GM12865 (cell line): ENCODE measurements at regions not wholly inside any gene's neighbourhood (a gene's known extent, or its start where the extent isn't known, plus 50 kb on each side); places are given as distances from the start of the nearest gene placed in this dataset.

Source experiments
- DNase-seq: peaks from one replicate; pipeline ENCODE4 v3.0.0; 2010; ENCODE audit warnings: low read depth
- H3K4me3 ChIP-seq: 2 replicates; pipeline ENCODE4 v1.5.1; 2011; ENCODE audit warnings: mild to moderate bottlenecking, low read depth, low read length, control low read depth
- CTCF ChIP-seq: IDR thresholded peaks from 2 replicates; pipeline ENCODE4 v1.5.1; 2011; ENCODE audit warnings: low read length, control low read depth, low read depth, inconsistent platforms; ENCODE audit not compliant: insufficient read depth; ENCODE audit errors: missing control alignments

GRCh38 chr11:81870066-81870412 lies 863.6 kb downstream of the FAM181B start:
- TF ChIP-seq CTCF = no peak
- H3K4me3 ChIP-seq = peak overlapping the region; percentile 7
- DNase-seq = no peak

- TF ChIP-seq CTCF = no peak
- H3K4me3 ChIP-seq = peak overlapping the region; percentile 7; the same call in 1 of the 2 replicates
- peak; percentile 93 for DNase-seq
Observed at GRCh38 chr11:81869351-81870065, 864.2 kb downstream of the FAM181B start.

GRCh38 chr11:81866896-81867295 lies 866.8 kb downstream of the FAM181B start:
- no peak for TF ChIP-seq CTCF
- no peak overlapping the region for H3K4me3 ChIP-seq
- DNase-seq = no peak

- TF ChIP-seq CTCF = no peak
- no peak for DNase-seq
- no peak overlapping the region for H3K4me3 ChIP-seq
Observed at GRCh38 chr11:81857386-81857785, 876.3 kb downstream of the FAM181B start.

GRCh38 chr11:81853791-81854190 lies 879.9 kb downstream of the FAM181B start:
- H3K4me3 ChIP-seq = no peak overlapping the region
- TF ChIP-seq CTCF = no peak
- DNase-seq = no peak

- H3K4me3 ChIP-seq = no peak overlapping the region
- no peak for TF ChIP-seq CTCF
- DNase-seq = no peak
Observed at GRCh38 chr11:81852896-81853295, 880.8 kb downstream of the FAM181B start.

- no peak for TF ChIP-seq CTCF
- no peak for DNase-seq
- H3K4me3 ChIP-seq = no peak overlapping the region
Observed at GRCh38 chr11:81840380-81840779, 893.3 kb downstream of the FAM181B start.
